Karpas-422 (cell line): ENCODE measurements at regions not wholly inside any gene's neighbourhood (a gene's known extent, or its start where the extent isn't known, plus 50 kb on each side); places are given as distances from the start of the nearest gene placed in this dataset.

Experiments used
- DNase-seq: peaks from one replicate; pipeline ENCODE4 v3.0.0-alpha.2; 2015
- H2AFZ ChIP-seq: fragments of 200-600 bp; sonication (generic); 2 replicates; pipeline ENCODE4 v1.6.1; 2014; ENCODE audit warnings: antibody characterized with exemption, low read length, mixed read lengths
- H3K27ac ChIP-seq: fragments of 200-600 bp; sonication (generic); 2 replicates; pipeline ENCODE4 v1.5.1; 2014; ENCODE audit warnings: mild to moderate bottlenecking, low read length, moderate library complexity
- H3K27me3 ChIP-seq: fragments of 200-600 bp; sonication (generic); 2 replicates; pipeline ENCODE4 v1.6.1; 2014; ENCODE audit warnings: low read length, mixed read lengths
- H3K36me3 ChIP-seq: fragments of 200-600 bp; sonication (generic); 2 replicates; pipeline ENCODE4 v1.6.1; 2014; ENCODE audit warnings: low read length, mixed read lengths; ENCODE audit not compliant: insufficient read depth
- H3K4me1 ChIP-seq: fragments of 200-600 bp; sonication (generic); 2 replicates; pipeline ENCODE4 v1.6.1; 2014; ENCODE audit warnings: mild to moderate bottlenecking, low read length, mixed read lengths
- H3K4me2 ChIP-seq: fragments of 200-600 bp; sonication (generic); 2 replicates; pipeline ENCODE4 v1.6.1; 2014; ENCODE audit warnings: low read length, low read depth, mild to moderate bottlenecking; ENCODE audit not compliant: poor library complexity, severe bottlenecking
- H3K4me3 ChIP-seq: fragments of 200-600 bp; sonication (generic); 2 replicates; pipeline ENCODE4 v1.5.1; 2014; ENCODE audit warnings: mild to moderate bottlenecking, antibody characterized with exemption, low read length, mixed read lengths
- H3K79me2 ChIP-seq: fragments of 200-600 bp; sonication (generic); 2 replicates; pipeline ENCODE4 v1.6.1; 2014; ENCODE audit warnings: mild to moderate bottlenecking, low read length, mixed read lengths
- H3K9ac ChIP-seq: fragments of 200-600 bp; sonication (generic); 2 replicates; pipeline ENCODE4 v1.6.0; 2014; ENCODE audit warnings: low read length
- H3K9me2 ChIP-seq: fragments of 200-600 bp; sonication (generic), shearing (Covaris generic); replicated peaks from 2 replicates; pipeline ENCODE4 v1.6.0; 2014; ENCODE audit warnings: mild to moderate bottlenecking, low read length, moderate library complexity; ENCODE audit not compliant: insufficient read depth
- H3K9me3 ChIP-seq: fragments of 300-700, 200-600 bp; sonication (generic); 2 replicates; pipeline ENCODE4 v1.6.1; 2014; ENCODE audit warnings: low read length, mixed read lengths
- H4K20me1 ChIP-seq: fragments of 200-600 bp; sonication (generic); 2 replicates; pipeline ENCODE4 v1.6.1; 2014; ENCODE audit warnings: mild to moderate bottlenecking, antibody characterized with exemption, low read length, low read depth; ENCODE audit not compliant: insufficient read depth

GRCh38 chr10:76729346-76729745 is 908.3 kb downstream of the KCNMA1 start:
- H3K27ac ChIP-seq, result no peak overlapping the region
- peaks cover 3% of the 10 kb centered on the region; the same call in 1 of the 2 replicates for H3K9me3 ChIP-seq
- H3K79me2 ChIP-seq, result no peaks in the 10 kb centered on the region
- no peaks in the 10 kb centered on the region for H3K36me3 ChIP-seq
- H3K9me2 ChIP-seq, result no peaks in the 10 kb centered on the region
- H3K27me3 ChIP-seq, result no peaks in the 10 kb centered on the region
- DNase-seq, result no peak
- no peak overlapping the region for H3K9ac ChIP-seq
- no peak overlapping the region for H2AFZ ChIP-seq
- H4K20me1 ChIP-seq, result no peaks in the 10 kb centered on the region
- H3K4me1 ChIP-seq, result no peaks in the 10 kb centered on the region
- no peak overlapping the region for H3K4me2 ChIP-seq
- no peak overlapping the region for H3K4me3 ChIP-seq

DNA sequence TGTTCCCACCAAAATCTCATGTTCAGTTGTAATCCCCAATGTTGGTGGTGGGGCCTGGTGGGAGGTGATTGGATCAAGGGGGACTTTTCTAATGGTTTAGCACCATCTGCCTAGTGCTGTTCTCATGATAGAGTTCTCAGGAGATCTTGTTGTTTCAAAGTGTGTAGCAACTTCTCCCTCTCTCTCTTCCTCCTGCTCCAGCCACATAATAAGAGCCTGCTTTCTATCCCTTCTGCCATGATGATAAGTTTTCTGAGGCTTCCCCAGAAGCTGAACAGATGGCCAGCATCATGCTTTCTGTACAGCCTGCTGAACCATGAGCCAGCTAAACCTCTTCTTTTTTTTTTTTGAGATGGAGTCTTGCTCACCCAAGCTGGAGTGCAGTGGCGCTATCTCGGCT is 910.6 kb downstream of the KCNMA1 start:
- Histone ChIP-seq H4K20me1 (no peaks in the 10 kb centered on the region), H3K9me3 (peaks cover 3% of the 10 kb centered on the region; the same call in 1 of the 2 replicates), H3K4me3 (no peak overlapping the region), H3K27me3 (no peaks in the 10 kb centered on the region), H3K36me3 (no peaks in the 10 kb centered on the region), H3K4me1 (no peaks in the 10 kb centered on the region), H3K79me2 (no peaks in the 10 kb centered on the region), H3K4me2 (no peak overlapping the region), H3K9ac (no peak overlapping the region), H3K9me2 (no peaks in the 10 kb centered on the region), H2AFZ (no peak overlapping the region), H3K27ac (no peak overlapping the region)
- no peak for DNase-seq

- Histone ChIP-seq H3K9me3 (no peaks in the 10 kb centered on the region), H3K36me3 (no peaks in the 10 kb centered on the region), H4K20me1 (no peaks in the 10 kb centered on the region), H3K9ac (no peak overlapping the region), H3K27me3 (no peaks in the 10 kb centered on the region), H3K4me3 (no peak overlapping the region), H3K4me1 (no peaks in the 10 kb centered on the region), H3K79me2 (no peaks in the 10 kb centered on the region), H3K9me2 (no peaks in the 10 kb centered on the region), H2AFZ (no peak overlapping the region), H3K27ac (no peak overlapping the region), H3K4me2 (no peak overlapping the region)
- no peak for DNase-seq
Observed at GRCh38 chr10:76723844-76724243, 913.8 kb downstream of the KCNMA1 start.

DNA sequence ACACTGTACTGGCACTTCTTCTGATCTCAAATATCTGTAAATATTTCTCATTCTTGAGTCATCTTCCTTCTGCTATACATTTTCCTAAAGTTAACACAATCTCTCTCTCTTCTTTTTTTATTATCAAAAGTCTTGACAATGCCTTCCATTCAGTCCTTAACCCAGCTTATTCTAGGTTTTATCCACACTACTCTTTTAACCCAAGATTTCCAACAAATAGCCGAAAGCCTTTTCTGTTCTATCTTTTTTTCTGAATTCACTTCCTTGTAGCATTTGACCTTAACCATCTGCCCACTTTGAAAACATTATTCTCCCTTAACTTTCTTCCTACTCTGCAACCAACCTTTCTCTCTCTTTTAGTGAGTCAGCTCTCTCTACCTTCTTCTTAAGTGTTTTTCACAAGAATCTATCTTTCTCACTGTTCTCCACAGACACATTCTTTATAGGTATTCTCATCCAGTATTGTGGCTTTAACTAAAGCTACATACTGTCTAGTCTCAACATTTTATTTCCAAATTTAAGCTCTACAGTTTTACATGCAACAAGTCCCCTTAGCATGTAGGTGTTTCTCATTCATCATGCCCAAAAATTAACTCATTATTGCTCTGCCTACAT is 915.6 kb downstream of the KCNMA1 start:
- Histone ChIP-seq H2AFZ (no peak overlapping the region), H3K4me1 (no peaks in the 10 kb centered on the region), H3K27ac (no peak overlapping the region), H4K20me1 (no peaks in the 10 kb centered on the region), H3K9ac (no peak overlapping the region), H3K9me3 (no peaks in the 10 kb centered on the region), H3K36me3 (no peaks in the 10 kb centered on the region), H3K79me2 (no peaks in the 10 kb centered on the region), H3K27me3 (no peaks in the 10 kb centered on the region), H3K9me2 (no peaks in the 10 kb centered on the region), H3K4me2 (no peak overlapping the region), H3K4me3 (no peak overlapping the region)
- no peak for DNase-seq

- H3K9me2 ChIP-seq, result no peaks in the 10 kb centered on the region
- H2AFZ ChIP-seq, result no peak overlapping the region
- H3K4me3 ChIP-seq, result no peak overlapping the region
- H3K9ac ChIP-seq, result no peak overlapping the region
- H3K4me1 ChIP-seq, result no peaks in the 10 kb centered on the region
- H3K4me2 ChIP-seq, result no peak overlapping the region
- no peaks in the 10 kb centered on the region for H3K79me2 ChIP-seq
- DNase-seq, result no peak
- H3K9me3 ChIP-seq, result no peaks in the 10 kb centered on the region
- no peaks in the 10 kb centered on the region for H3K36me3 ChIP-seq
- no peaks in the 10 kb centered on the region for H4K20me1 ChIP-seq
- H3K27ac ChIP-seq, result no peak overlapping the region
- no peaks in the 10 kb centered on the region for H3K27me3 ChIP-seq
Observed at GRCh38 chr10:76719006-76719405, 918.6 kb downstream of the KCNMA1 start.

DNA sequence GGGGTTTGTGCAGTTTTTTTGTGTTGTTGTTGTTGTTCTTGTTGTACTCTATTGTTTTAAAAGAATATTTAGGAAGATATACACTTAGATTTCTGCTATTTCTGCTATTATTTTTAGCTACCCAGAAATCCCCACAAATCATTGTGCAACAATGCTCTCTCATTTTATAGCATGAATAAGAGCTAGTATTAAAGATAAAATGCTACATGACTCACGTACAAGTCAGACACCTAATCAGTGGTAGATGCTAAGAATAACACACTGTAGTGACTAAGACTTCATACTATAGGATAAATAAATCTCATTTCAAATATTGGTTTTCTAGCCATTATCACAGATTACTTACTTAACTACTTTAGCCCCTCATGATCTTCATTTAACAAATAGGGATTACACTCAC is 920.5 kb downstream of the KCNMA1 start:
- no peaks in the 10 kb centered on the region for H3K79me2 ChIP-seq
- no peaks in the 10 kb centered on the region for H3K9me3 ChIP-seq
- H2AFZ ChIP-seq, result no peak overlapping the region
- no peak overlapping the region for H3K9ac ChIP-seq
- no peak overlapping the region for H3K4me3 ChIP-seq
- H3K9me2 ChIP-seq, result no peaks in the 10 kb centered on the region
- no peak overlapping the region for H3K27ac ChIP-seq
- H4K20me1 ChIP-seq, result no peaks in the 10 kb centered on the region
- no peak for DNase-seq
- no peak overlapping the region for H3K4me2 ChIP-seq
- no peaks in the 10 kb centered on the region for H3K4me1 ChIP-seq
- no peaks in the 10 kb centered on the region for H3K27me3 ChIP-seq
- H3K36me3 ChIP-seq, result no peaks in the 10 kb centered on the region

GRCh38 chr10:76711222-76711997 is 926.2 kb downstream of the KCNMA1 start:
- Histone ChIP-seq H3K4me1 (no peaks in the 10 kb centered on the region), H3K4me3 (no peak overlapping the region), H3K27ac (no peak overlapping the region), H2AFZ (no peak overlapping the region), H3K9ac (no peak overlapping the region), H3K4me2 (no peak overlapping the region), H3K27me3 (no peaks in the 10 kb centered on the region), H3K9me3 (no peaks in the 10 kb centered on the region), H4K20me1 (no peaks in the 10 kb centered on the region), H3K79me2 (no peaks in the 10 kb centered on the region), H3K9me2 (no peaks in the 10 kb centered on the region), H3K36me3 (no peaks in the 10 kb centered on the region)
- no peak for DNase-seq

- no peaks in the 10 kb centered on the region for H3K4me1 ChIP-seq
- H3K4me2 ChIP-seq, result no peak overlapping the region
- no peak overlapping the region for H2AFZ ChIP-seq
Observed at GRCh38 chr10:76700241-76700640, 937.4 kb downstream of the KCNMA1 start.

More at GRCh38 chr10:76700241-76700640, 937.4 kb downstream of the KCNMA1 start:
- no peak overlapping the region for H3K27ac ChIP-seq
- H3K9me2 ChIP-seq, result no peaks in the 10 kb centered on the region
- H3K9me3 ChIP-seq, result no peaks in the 10 kb centered on the region
- no peaks in the 10 kb centered on the region for H3K36me3 ChIP-seq
- no peaks in the 10 kb centered on the region for H3K79me2 ChIP-seq
- DNase-seq, result no peak
- no peaks in the 10 kb centered on the region for H3K27me3 ChIP-seq
- H3K4me3 ChIP-seq, result no peak overlapping the region
- no peaks in the 10 kb centered on the region for H4K20me1 ChIP-seq
- H3K9ac ChIP-seq, result no peak overlapping the region
